Osteocyte (in vitro differentiated cells): ENCODE measurements at regions not wholly inside any gene's neighbourhood (a gene's known extent, or its start where the extent isn't known, plus 50 kb on each side); places are given as distances from the start of the nearest gene placed in this dataset.

ENCODE experiments used
- DNase-seq: peaks from one replicate; pipeline ENCODE4 v3.0.0; 2021; ENCODE audit warnings: mixed read lengths; ENCODE audit not compliant: unreplicated experiment; ENCODE audit errors: extremely low spot score
- H3K27ac Mint-ChIP-seq: one replicate; pipeline ENCODE4 v1.8.0; 2021; ENCODE audit warnings: mild to moderate bottlenecking, mixed read lengths; ENCODE audit not compliant: unreplicated experiment
- H3K27me3 Mint-ChIP-seq: one replicate; pipeline ENCODE4 v1.8.0; 2021; ENCODE audit warnings: mixed read lengths; ENCODE audit not compliant: unreplicated experiment
- H3K36me3 Mint-ChIP-seq: one replicate; pipeline ENCODE4 v1.8.0; 2021; ENCODE audit warnings: mixed read lengths; ENCODE audit not compliant: unreplicated experiment
- H3K4me1 Mint-ChIP-seq: one replicate; pipeline ENCODE4 v1.8.0; 2021; ENCODE audit warnings: mixed read lengths; ENCODE audit not compliant: unreplicated experiment
- H3K4me3 Mint-ChIP-seq: one replicate; pipeline ENCODE4 v1.8.0; 2021; ENCODE audit warnings: mild to moderate bottlenecking, moderate library complexity, mixed read lengths; ENCODE audit not compliant: unreplicated experiment
- H3K9me3 Mint-ChIP-seq: one replicate; pipeline ENCODE4 v1.8.0; 2021; ENCODE audit warnings: mixed read lengths; ENCODE audit not compliant: unreplicated experiment
- CTCF ChIP-seq: fragments of 200-600 bp; sonication (generic); IDR thresholded peaks from 2 replicates; pipeline ENCODE4 v1.5.0; 2021; ENCODE audit warnings: antibody characterized with exemption, mild to moderate bottlenecking, moderate library complexity

DNA sequence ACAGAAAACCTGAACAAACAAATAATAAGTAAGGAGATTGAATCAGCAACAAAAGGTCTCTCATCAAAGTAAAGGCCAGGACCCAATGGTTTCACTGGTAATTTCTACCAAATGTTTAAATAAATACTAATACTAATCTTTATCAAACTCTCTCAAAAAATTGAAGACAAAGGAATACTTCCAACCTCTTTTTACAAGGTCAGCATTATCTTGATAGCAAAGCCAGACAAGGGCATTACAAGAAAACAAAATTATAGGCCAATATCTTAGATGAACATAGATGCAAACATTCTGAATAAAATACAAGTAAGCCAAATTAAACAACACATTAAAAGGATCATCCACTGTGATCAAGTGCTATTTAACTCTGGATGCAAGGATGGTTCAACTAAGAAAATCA, 239.8 kb upstream of the TMEM72 start:
- no peak for DNase-seq
- H3K27ac Mint-ChIP-seq, result no peak overlapping the region
- H3K9me3 Mint-ChIP-seq, result peaks cover 29% of the 10 kb centered on the region
- H3K36me3 Mint-ChIP-seq, result peaks cover 11% of the 10 kb centered on the region
- peaks cover 19% of the 10 kb centered on the region for H3K4me1 Mint-ChIP-seq
- no peak overlapping the region for H3K4me3 Mint-ChIP-seq
- TF ChIP-seq CTCF, result no peak
- H3K27me3 Mint-ChIP-seq, result peaks cover 7% of the 10 kb centered on the region

DNA sequence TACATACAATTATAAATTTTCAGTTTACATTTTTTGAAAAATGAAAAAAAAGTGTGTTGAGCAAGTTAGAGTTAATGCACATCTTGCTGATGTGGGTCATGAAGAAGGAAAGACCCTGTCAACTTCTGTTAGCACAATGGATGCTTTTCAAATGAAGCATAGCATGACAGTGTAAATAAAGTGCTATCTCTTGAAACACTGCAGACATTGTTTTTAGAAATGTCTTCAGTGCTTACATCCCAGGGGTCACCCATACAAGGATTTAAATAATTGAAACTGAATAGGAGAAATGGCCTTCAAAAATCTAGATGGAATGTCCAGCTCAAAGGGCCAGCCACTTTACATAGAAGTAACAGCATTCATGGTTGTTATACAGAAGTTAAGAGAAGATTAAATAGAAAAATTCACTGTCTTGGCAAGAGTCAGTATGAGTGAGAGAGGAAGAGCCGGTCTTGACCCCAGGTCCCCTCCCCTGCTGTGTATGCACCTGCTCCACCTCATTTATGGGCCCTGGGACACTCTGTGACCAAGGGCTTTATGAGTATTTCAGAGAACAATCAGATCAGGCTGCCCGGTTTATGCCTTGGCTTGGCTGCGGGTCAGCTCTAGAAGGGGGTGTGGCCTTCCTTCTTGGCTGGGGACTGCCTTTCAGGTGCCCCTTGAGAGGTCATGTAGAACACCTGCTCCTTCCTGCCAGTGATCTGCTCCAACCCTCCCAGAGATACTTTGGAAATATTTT, 237.7 kb upstream of the TMEM72 start:
- Mint-ChIP-seq H3K4me1 (peaks cover 19% of the 10 kb centered on the region), H3K4me3 (no peak overlapping the region), H3K27me3 (peaks cover 9% of the 10 kb centered on the region), H3K9me3 (peaks cover 29% of the 10 kb centered on the region), H3K27ac (no peak overlapping the region), H3K36me3 (peaks cover 13% of the 10 kb centered on the region)
- TF ChIP-seq CTCF, result no peak
- no peak for DNase-seq

DNA sequence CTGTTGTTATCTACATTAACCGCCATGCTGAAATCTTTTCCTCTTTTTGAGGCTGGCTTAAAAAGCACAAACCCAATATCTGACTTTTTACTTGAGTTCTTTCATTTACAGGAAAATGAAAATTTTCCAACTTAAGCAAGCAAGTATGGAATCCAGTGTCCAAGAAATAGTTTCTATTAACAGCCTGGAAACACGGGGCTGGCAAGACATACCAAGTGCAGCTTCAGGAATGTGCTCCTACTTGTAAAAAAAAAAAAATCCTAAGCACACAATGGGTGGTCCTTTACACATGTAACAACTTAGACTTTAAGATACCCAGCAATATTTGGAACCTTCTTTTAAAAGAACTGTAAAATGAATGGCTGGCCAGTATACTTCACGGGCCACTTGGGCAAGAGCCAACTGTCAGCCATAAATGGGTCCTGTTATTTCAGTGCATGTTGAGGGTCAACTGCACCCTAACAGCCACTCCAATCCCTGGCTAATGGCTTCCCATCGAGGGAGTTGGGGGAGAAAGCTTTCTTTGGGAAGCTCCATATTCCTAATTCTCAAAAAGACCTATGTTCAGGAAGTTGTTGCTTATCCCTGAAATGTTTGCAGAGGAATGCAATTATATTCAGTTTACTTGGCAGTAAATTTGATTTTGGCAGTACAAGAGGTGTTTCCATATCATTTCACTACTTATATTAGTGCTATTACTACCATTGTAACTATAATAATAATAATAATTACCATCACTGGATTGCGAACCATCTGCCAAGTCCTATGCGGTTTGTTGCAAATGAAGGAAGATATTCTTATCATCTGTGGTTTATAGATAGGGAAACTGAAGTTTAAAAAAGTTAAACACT, 236.4 kb upstream of the TMEM72 start:
- peaks cover 6% of the 10 kb centered on the region for H3K27me3 Mint-ChIP-seq
- no peak overlapping the region for H3K27ac Mint-ChIP-seq
- H3K36me3 Mint-ChIP-seq, result peaks cover 9% of the 10 kb centered on the region
- TF ChIP-seq CTCF, result no peak
- DNase-seq, result no peak
- H3K4me1 Mint-ChIP-seq, result peaks cover 19% of the 10 kb centered on the region
- peaks cover 19% of the 10 kb centered on the region for H3K9me3 Mint-ChIP-seq
- H3K4me3 Mint-ChIP-seq, result no peak overlapping the region

DNA sequence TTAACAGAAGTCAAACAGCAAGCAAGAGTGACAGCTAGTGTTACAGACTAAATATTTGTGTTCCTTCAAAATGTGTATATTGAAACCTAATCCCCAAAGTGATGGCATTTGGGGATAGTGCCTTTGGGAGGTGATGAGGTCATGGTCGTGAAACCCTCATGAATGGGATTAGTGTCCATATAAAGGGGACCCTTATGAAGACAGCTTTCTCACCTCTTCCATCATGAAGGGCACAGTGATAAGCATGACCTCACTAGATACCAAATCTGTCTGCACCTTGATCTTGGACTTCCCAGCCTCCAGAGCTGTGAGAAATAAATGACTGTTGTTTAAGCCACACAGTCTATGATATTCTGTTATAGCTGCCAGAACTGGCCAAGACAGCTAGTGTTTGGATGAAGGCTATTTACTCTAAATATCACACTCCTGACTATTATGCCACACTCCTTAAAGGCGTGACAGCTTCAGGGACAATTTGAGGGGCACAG, 235.7 kb upstream of the TMEM72 start:
- no peak for DNase-seq
- TF ChIP-seq CTCF, result no peak
- Mint-ChIP-seq H3K9me3 (peaks cover 19% of the 10 kb centered on the region), H3K27me3 (peaks cover 6% of the 10 kb centered on the region), H3K36me3 (peaks cover 7% of the 10 kb centered on the region), H3K4me1 (peaks cover 19% of the 10 kb centered on the region), H3K27ac (no peak overlapping the region), H3K4me3 (no peak overlapping the region)

DNA sequence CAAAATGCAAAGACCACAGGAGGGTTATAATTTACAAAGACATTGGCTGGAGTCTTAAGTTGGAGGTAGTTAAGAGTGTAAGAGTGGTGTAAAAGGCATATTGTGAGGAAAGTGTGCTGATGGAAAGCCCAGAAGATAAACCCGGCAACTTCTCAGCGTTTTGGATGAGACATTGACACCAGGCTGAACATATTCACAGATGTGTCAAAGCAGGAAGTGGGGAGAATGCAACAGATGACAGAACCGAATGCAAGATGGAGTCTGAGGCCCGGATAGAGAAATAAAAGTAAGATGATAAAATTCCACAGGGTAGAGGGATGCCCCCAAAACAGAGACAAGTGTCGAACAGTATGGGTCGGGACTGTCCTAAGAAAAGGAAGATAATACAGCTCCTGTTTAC, 230.4 kb upstream of the TMEM72 start:
- Mint-ChIP-seq H3K4me3 (no peak overlapping the region), H3K27ac (no peak overlapping the region), H3K9me3 (peaks cover 2% of the 10 kb centered on the region), H3K36me3 (peaks cover 2% of the 10 kb centered on the region), H3K27me3 (peaks cover 6% of the 10 kb centered on the region), H3K4me1 (no peaks in the 10 kb centered on the region)
- no peak for DNase-seq
- no peak for TF ChIP-seq CTCF
